ENCODE measurements at regions not wholly inside any gene's neighbourhood (a gene's known extent, or its start where the extent isn't known, plus 50 kb on each side); places are given as distances from the start of the nearest gene placed in this dataset.

DNA sequence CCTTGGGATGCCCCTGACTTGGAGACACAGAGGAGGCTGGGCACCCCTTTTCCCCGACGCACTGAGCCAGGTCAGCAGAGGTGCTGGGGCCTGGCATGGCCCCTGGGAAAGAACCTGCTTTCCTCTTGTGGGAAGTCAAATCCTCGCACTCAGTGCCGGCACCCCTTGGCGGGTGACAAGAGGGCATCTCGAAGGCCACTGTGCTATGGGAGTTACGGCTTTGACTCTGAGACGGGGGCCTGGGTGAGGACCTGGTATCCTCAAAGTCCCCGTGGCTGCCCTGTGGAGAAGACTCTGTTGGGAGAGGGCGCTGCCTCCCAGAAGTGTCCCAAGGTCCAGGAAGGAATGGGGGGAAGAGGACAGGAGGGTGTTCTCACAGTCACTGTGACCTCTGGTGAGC lies 117.0 kb downstream of the METRNL start:
- no peak for DNase-seq
- WGBS, 2 donors: 88 to 98% methylated on average over 3 to 8 of the region's 10 CpGs
- H3K4me3 ChIP-seq: no peak overlapping the region
- intact Hi-C loops (cut with DNase I): no loop called here
- peaks cover 23 to 81% (median 28%) of the 10 kb centered on the region in 3 donors for H3K4me1 ChIP-seq
- no peaks in the 10 kb centered on the region for H3K27me3 ChIP-seq
- peak overlapping the region in 3 of 4 donors; percentile 59 to 84 (median 59) for H3K27ac ChIP-seq
- no peaks in the 10 kb centered on the region for H3K9me3 ChIP-seq
- TF ChIP-seq POLR2A (IDR thresholded peaks at IDR 0.05): no peak
- TF ChIP-seq, protein P1, sequence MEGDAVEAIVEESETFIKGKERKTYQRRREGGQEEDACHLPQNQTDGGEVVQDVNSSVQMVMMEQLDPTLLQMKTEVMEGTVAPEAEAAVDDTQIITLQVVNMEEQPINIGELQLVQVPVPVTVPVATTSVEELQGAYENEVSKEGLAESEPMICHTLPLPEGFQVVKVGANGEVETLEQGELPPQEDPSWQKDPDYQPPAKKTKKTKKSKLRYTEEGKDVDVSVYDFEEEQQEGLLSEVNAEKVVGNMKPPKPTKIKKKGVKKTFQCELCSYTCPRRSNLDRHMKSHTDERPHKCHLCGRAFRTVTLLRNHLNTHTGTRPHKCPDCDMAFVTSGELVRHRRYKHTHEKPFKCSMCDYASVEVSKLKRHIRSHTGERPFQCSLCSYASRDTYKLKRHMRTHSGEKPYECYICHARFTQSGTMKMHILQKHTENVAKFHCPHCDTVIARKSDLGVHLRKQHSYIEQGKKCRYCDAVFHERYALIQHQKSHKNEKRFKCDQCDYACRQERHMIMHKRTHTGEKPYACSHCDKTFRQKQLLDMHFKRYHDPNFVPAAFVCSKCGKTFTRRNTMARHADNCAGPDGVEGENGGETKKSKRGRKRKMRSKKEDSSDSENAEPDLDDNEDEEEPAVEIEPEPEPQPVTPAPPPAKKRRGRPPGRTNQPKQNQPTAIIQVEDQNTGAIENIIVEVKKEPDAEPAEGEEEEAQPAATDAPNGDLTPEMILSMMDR (IDR thresholded peaks at IDR 0.05): no peak
- no peaks in the 10 kb centered on the region for H3K36me3 ChIP-seq

DNA sequence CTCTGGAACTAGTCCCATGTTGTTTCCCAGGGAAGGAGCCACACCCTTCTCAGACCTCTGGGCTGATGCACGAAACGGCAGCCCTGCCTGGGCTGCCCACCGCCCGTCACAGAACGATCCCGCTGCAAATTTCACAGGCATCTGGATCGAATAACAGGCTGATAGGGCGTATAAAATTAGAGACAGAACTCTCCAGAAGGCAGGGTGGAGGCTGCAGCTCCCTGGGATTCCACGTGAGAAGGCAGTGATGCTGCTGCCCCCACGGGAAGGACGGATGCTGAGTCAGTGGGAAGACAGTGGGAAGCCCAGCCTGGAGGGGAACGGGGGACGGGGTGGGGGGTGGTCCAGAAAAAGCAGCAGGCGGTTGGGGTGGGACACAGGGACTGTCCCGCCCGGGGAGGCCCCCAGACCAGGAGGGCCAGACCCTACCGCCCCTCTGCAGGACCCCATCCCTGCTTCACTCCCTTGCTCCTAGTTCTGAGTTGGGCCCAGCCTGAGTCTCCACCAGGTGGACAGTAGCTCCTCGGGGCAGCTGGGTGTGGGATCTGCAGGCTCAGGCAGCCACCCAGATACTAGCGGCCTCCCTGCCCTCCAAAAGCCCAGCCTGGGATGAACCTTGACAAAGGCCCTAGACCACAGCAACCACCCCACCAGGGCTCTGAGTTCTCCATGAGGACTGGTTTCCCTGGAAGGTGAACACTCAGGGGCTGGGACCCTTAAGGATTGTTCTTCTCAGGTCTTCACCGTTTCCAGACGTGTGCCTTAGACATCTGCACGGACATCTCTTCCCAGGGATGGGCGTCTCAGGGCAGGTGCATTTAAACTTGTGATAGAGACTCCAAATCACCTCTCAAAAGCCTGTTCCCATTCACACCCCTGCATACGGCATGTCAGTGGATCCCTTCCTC lies 117.8 kb downstream of the METRNL start:
- WGBS, 2 donors: 84 to 89% methylated on average over 7 to 10 of the region's 24 CpGs
- H3K27me3 ChIP-seq: no peaks in the 10 kb centered on the region
- intact Hi-C loops (cut with DNase I): no loop called here
- TF ChIP-seq, protein P1 (IDR thresholded peaks at IDR 0.05): no peak
- TF ChIP-seq POLR2A (IDR thresholded peaks at IDR 0.05): no peak
- no peaks in the 10 kb centered on the region for H3K9me3 ChIP-seq
- DNase-seq: no peak
- H3K4me3 ChIP-seq: no peak overlapping the region
- no peaks in the 10 kb centered on the region for H3K36me3 ChIP-seq
- peaks cover 23 to 83% (median 31%) of the 10 kb centered on the region in 3 donors for H3K4me1 ChIP-seq
- peak overlapping the region in 3 of 4 donors; percentile 34 to 84 (median 59) for H3K27ac ChIP-seq

DNA sequence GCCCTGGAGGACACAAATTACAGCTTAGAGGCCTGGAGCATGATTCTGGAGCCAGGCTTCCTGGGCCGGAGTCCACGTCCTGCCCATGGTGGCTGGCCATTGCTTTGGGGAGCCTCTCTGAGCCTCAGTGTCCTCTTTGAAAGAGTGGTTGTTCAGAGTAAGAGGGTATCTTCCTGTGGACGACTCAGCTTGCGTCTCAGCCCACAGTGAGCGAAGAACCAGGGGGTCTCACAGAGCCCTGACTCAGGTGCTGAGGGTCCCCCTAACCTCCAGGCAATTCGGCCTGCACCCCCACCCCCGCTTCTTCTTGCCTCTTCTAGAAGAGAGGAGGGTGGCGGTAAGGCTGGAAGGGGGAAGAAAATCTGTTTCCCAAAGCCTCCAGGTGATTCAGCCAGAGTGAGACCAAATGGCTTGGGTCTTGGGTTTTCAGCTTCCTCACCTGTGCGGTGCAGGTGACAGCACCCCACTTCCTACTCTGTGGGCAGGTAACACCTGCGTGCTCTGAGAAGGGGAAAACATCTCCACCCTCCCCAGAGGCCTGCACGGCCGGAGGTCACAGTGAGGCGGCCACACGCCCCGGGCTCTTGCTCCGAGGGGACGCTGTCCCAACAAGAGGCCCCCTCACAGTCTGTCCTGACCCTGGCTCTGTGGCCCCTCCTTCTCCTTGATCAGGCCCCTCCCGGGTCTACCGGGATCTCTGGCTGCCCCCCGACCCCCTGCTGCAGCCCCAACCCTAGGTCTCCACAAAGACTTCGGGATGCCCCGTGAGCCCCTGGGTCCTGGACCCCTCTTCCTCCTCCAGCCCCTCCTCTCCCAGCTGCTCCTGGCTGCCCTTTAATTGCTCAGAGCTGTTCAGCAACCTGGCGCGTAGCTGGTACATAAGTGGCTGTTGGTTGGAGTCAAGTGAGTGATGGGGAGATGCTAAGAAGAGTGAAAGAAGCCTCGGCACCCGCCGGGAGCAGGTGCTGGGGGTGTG lies 119.2 kb downstream of the METRNL start:
- Histone ChIP-seq H3K9me3 (no peaks in the 10 kb centered on the region), H3K27me3 (no peaks in the 10 kb centered on the region), H3K4me1 (peaks cover 25 to 89% (median 36%) of the 10 kb centered on the region in 3 donors), H3K4me3 (peak overlapping the region in 2 of 4 donors; percentile 13 to 27), H3K27ac (peak overlapping the region; percentile 39 to 91 (median 72)), H3K36me3 (no peaks in the 10 kb centered on the region)
- WGBS, 2 donors: 33 to 75% methylated on average over 5 to 22 of the region's 27 CpGs
- intact Hi-C loops (cut with DNase I): no loop called here
- no peak for DNase-seq
- no peak for TF ChIP-seq POLR2A (IDR thresholded peaks at IDR 0.05)
- TF ChIP-seq, protein P1 (IDR thresholded peaks at IDR 0.05): no peak

DNA sequence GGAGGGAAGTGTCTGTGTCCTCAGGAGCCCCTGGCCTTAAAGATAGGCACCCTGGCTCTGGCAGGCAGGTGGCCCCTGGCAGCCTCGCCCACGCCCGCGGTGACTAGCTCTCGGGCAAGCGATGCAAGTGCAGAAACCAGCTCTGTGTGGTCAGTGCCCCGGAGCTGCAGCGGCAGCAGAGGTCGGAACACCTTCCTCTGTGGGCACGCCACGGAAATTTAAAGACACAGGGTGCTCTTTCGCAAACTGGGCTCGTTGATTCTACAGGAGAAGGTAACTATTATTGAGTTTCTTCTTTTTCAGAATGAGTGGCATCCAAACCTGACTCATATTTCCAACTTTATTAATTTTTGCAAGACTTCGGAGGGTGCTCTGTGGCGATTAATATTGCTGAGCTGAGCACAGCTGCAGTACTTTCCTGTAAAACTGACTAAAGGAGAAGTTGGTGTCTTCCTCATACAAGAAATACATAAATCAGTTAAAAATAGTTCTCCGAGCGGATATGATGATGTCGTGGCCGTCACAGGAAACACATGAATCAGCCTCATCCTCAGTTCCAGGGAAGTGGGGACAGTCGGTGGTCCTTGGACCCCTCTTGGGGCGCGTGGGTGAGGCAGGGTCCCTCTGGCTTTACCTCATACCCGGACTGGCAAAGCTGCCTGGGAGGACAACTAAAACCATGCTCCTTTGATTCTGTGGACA lies 120.2 kb downstream of the METRNL start:
- peak overlapping the region in 2 of 4 donors; percentile 16 to 27 for H3K4me3 ChIP-seq
- intact Hi-C loops (cut with DNase I): no loop called here
- TF ChIP-seq, protein P1 (IDR thresholded peaks at IDR 0.05): no peak
- peak in 1 of 4 donors; percentile 14 for TF ChIP-seq POLR2A (IDR thresholded peaks at IDR 0.05)
- no peaks in the 10 kb centered on the region for H3K9me3 ChIP-seq
- H3K4me1 ChIP-seq: peaks cover 23 to 88% (median 40%) of the 10 kb centered on the region in 3 donors
- H3K36me3 ChIP-seq: no peaks in the 10 kb centered on the region
- WGBS, 2 donors: 56 to 71% methylated on average over 19 to 22 of the region's 23 CpGs
- DNase-seq: no peak
- H3K27ac ChIP-seq: peak overlapping the region; percentile 63 to 91 (median 76)
- H3K27me3 ChIP-seq: no peaks in the 10 kb centered on the region
